HepG2 (cell line): ENCODE measurements at regions not wholly inside any gene's neighbourhood (a gene's known extent, or its start where the extent isn't known, plus 50 kb on each side); places are given as distances from the start of the nearest gene placed in this dataset.

Source experiments
- CBFB ChIP-seq: sonication (generic); formaldehyde crosslinking; IDR thresholded peaks from 2 replicates; pipeline ENCODE4 v1.4.0; 2020; ENCODE audit warnings: missing genetic modification reagents
- CBX5 ChIP-seq: sonication (generic); formaldehyde crosslinking; IDR thresholded peaks from 2 replicates; pipeline ENCODE4 v1.4.0; 2020; ENCODE audit warnings: missing genetic modification reagents, borderline replicate concordance
- ELF1 ChIP-seq: sonication (generic); formaldehyde crosslinking; IDR thresholded peaks from 2 replicates; pipeline ENCODE4 v1.4.0; 2020; ENCODE audit warnings: missing genetic modification reagents
- MLLT10 ChIP-seq: sonication (generic); formaldehyde crosslinking; IDR thresholded peaks from 2 replicates; pipeline ENCODE4 v1.4.0; 2020; ENCODE audit warnings: missing genetic modification reagents
- RFX5 ChIP-seq: IDR thresholded peaks from 2 replicates; pipeline ENCODE4 v1.6.1; 2011; ENCODE audit warnings: low read depth, low read length, improper control_type of control experiment
- ZNF543 ChIP-seq: sonication (generic); formaldehyde crosslinking; IDR thresholded peaks from 2 replicates; pipeline ENCODE4 v1.4.0; 2020; ENCODE audit warnings: mild to moderate bottlenecking, missing genetic modification reagents
- ZNF615 ChIP-seq: sonication (generic); formaldehyde crosslinking; IDR thresholded peaks from 2 replicates; pipeline ENCODE4 v1.5.0; 2020; ENCODE audit warnings: mild to moderate bottlenecking, missing genetic modification reagents, borderline replicate concordance

GRCh38 chr2:155266583-155266982, 568.1 kb downstream of the KCNJ3 start:
- TF ChIP-seq CBFB (no peak), ZNF543 (CRISPR knock-in tag) (no peak), CBX5 (CRISPR knock-in tag) (no peak), RFX5 (no peak), MLLT10 (CRISPR knock-in tag) (no peak), ZNF615 (CRISPR knock-in tag) (no peak), ELF1 (CRISPR knock-in tag) (no peak)
